HFF-Myc (cell line): ENCODE measurements at regions not wholly inside any gene's neighbourhood (a gene's known extent, or its start where the extent isn't known, plus 50 kb on each side); places are given as distances from the start of the nearest gene placed in this dataset.

ENCODE experiments used
- DNase-seq: peaks from one replicate; pipeline ENCODE4 v3.0.0-alpha.2; 2011; ENCODE audit warnings: low read depth; ENCODE audit errors: extremely low read depth
- H3K4me3 ChIP-seq: replicated peaks from 2 replicates; pipeline ENCODE4 v1.5.1; 2011; ENCODE audit warnings: low read depth, mild to moderate bottlenecking, control low read depth, low read length
- TF ChIP-seq, protein P1 (sequence below): IDR thresholded peaks from 2 replicates; pipeline ENCODE4 v1.5.1; 2012; ENCODE audit warnings: mild to moderate bottlenecking, low read depth, low read length, control low read depth; ENCODE audit errors: missing control alignments

DNA sequence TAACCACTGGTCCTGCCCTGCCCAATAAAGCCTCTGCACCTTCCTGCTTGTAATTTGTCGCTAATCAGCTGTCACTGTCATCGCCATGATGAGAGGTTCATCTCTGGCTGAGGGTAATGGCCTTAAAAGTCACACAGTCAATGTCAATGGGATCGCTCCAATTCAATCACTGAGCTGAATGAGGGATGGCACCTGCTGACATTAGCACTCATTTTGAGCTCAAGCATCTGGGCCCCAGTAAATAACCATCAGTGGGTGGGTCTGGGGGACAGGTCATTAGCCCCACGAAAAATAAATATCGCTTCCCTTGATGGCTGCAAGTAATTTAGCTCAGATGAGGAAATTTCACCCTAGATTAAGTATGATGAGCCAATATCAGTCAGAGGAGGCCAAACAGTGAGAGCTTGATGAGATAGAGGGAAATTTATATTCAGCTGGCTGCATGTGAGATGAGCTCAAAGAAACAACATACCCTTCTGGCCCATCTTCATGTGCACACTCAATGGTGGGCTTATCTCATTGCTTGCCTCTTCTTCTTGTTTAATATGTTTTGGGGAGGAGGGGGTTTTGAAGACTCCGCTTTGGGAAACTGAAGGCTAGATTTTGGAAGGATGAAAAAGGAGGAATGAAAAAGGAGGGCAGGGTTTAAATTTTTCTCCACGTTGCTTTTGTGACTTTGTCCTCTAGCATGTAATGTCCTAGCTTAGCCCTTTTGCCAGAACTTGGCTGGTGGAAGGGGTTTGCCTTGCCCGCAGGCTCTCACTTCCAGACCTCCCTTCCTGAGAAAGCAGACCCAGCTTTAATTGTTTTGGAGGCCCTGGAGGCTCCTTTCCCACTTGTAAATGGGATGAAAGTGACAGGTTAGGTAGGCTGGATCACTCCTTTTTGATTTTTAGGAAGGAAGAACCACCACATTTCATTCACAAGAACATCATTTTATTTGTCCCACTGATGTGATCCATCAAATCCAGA is 84.8 kb upstream of the PAQR3 start:
- TF ChIP-seq, protein P1, sequence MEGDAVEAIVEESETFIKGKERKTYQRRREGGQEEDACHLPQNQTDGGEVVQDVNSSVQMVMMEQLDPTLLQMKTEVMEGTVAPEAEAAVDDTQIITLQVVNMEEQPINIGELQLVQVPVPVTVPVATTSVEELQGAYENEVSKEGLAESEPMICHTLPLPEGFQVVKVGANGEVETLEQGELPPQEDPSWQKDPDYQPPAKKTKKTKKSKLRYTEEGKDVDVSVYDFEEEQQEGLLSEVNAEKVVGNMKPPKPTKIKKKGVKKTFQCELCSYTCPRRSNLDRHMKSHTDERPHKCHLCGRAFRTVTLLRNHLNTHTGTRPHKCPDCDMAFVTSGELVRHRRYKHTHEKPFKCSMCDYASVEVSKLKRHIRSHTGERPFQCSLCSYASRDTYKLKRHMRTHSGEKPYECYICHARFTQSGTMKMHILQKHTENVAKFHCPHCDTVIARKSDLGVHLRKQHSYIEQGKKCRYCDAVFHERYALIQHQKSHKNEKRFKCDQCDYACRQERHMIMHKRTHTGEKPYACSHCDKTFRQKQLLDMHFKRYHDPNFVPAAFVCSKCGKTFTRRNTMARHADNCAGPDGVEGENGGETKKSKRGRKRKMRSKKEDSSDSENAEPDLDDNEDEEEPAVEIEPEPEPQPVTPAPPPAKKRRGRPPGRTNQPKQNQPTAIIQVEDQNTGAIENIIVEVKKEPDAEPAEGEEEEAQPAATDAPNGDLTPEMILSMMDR, result no peak

DNA sequence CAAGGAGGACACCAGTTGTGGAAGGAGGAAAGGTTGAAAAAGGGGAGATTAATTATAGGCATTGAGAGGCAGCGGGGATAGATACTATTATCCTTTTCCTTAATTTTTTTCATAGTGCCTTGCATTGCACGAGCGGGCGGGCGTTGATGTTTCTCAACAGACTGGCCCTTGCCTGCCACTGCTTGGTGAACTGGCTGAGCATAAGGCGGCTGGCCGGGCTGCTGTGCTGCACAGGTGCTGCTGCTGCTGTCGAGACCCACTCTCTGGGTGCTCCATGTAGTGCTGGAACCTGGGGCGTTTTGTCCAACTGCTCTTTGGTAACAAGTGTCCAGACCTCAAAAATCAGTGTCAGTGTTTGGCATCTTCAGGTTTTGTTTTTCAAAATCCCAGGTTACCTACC is 83.3 kb upstream of the PAQR3 start:
- TF ChIP-seq, protein P1, result no peak

More for the DNA sequence above, 84.8 kb upstream of the PAQR3 start:
- no peak overlapping the region for H3K4me3 ChIP-seq
- no peak for DNase-seq

GRCh38 chr4:79017481-79017880 is 78.2 kb upstream of the PAQR3 start:
- H3K4me3 ChIP-seq, result no peak overlapping the region
- TF ChIP-seq, protein P1, result no peak
- no peak for DNase-seq

More for the DNA sequence above, 83.3 kb upstream of the PAQR3 start:
- H3K4me3 ChIP-seq, result no peak overlapping the region
- DNase-seq, result no peak

GRCh38 chr4:79016878-79017277 is 77.6 kb upstream of the PAQR3 start:
- DNase-seq, result no peak
- H3K4me3 ChIP-seq, result no peak overlapping the region
- TF ChIP-seq, protein P1, result no peak

- DNase-seq, result no peak
- TF ChIP-seq, protein P1, result no peak
- no peak overlapping the region for H3K4me3 ChIP-seq
These were observed 76.2 kb upstream of the PAQR3 start for GRCh38 chr4:79015411-79015810.

DNA sequence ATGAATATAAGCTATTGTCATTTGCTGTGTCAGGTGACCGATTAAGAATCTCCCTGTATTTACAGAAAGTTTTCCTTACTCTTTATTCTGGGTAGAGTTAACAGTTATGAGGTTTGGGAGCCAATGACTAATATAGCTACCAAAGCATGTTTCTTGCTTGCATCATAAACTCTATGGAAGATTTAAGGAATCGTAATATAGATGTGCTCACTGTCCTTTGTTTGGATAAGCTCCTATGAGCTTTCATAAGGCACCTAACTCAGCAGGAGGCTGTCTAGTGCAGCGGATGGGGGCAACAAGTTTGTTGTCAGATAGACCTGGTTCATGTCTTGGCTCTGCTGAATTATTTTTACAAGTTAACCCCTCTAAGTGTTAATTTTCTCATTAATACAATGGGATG is 75.0 kb upstream of the PAQR3 start:
- H3K4me3 ChIP-seq, result no peak overlapping the region
- no peak for DNase-seq
- TF ChIP-seq, protein P1, result no peak
